Glutamatergic neuron (in vitro differentiated cells): ENCODE measurements at regions not wholly inside any gene's neighbourhood (a gene's known extent, or its start where the extent isn't known, plus 50 kb on each side); places are given as distances from the start of the nearest gene placed in this dataset.

Experiments used
- DNase-seq: peaks from one replicate; pipeline ENCODE4 v3.0.0; 2022
- H3K27ac Mint-ChIP-seq: one replicate; pipeline ENCODE4 v1.8.0; 2020; ENCODE audit warnings: mild to moderate bottlenecking, mixed read lengths, inconsistent platforms; ENCODE audit not compliant: unreplicated experiment
- H3K27me3 Mint-ChIP-seq: one replicate; pipeline ENCODE4 v1.8.0; 2020; ENCODE audit warnings: mild to moderate bottlenecking, moderate library complexity, mixed read lengths, inconsistent platforms; ENCODE audit not compliant: unreplicated experiment
- H3K36me3 Mint-ChIP-seq: one replicate; pipeline ENCODE4 v1.8.0; 2020; ENCODE audit warnings: mild to moderate bottlenecking, mixed read lengths, inconsistent platforms; ENCODE audit not compliant: unreplicated experiment
- H3K4me1 Mint-ChIP-seq: one replicate; pipeline ENCODE4 v1.8.0; 2020; ENCODE audit warnings: mild to moderate bottlenecking, low read depth, mixed read lengths, inconsistent platforms; ENCODE audit not compliant: unreplicated experiment
- H3K4me3 Mint-ChIP-seq: one replicate; pipeline ENCODE4 v1.8.0; 2020; ENCODE audit warnings: mild to moderate bottlenecking, mixed read lengths, inconsistent platforms; ENCODE audit not compliant: unreplicated experiment
- H3K9me3 Mint-ChIP-seq: one replicate; pipeline ENCODE4 v1.8.0; 2020; ENCODE audit warnings: mild to moderate bottlenecking, moderate library complexity, mixed read lengths, inconsistent platforms; ENCODE audit not compliant: unreplicated experiment
- CTCF ChIP-seq: fragments of 200-600 bp; sonication (generic); IDR thresholded peaks from one replicate; pipeline ENCODE4 v1.5.0; 2021; ENCODE audit not compliant: partially characterized antibody, unreplicated experiment

- Mint-ChIP-seq H3K36me3 (no peaks in the 10 kb centered on the region), H3K27me3 (no peaks in the 10 kb centered on the region), H3K27ac (no peak overlapping the region), H3K9me3 (no peaks in the 10 kb centered on the region), H3K4me3 (no peak overlapping the region), H3K4me1 (no peaks in the 10 kb centered on the region)
- TF ChIP-seq CTCF: no peak
- DNase-seq: no peak
Observed at GRCh38 chr9:79507801-79508200, 64.0 kb upstream of the TLE4 start.

GRCh38 chr9:79512251-79512650 lies 59.5 kb upstream of the TLE4 start:
- Mint-ChIP-seq H3K4me3 (no peak overlapping the region), H3K36me3 (no peaks in the 10 kb centered on the region), H3K27me3 (no peaks in the 10 kb centered on the region), H3K4me1 (no peaks in the 10 kb centered on the region), H3K9me3 (no peaks in the 10 kb centered on the region), H3K27ac (no peak overlapping the region)
- TF ChIP-seq CTCF: no peak
- no peak for DNase-seq
